PC-9 (cell line): ENCODE measurements at regions not wholly inside any gene's neighbourhood (a gene's known extent, or its start where the extent isn't known, plus 50 kb on each side); places are given as distances from the start of the nearest gene placed in this dataset.

Experiments
- BruUV-seq: library from RNA; stranded (reverse); fragments of 400-500 nt; replicated peaks from 2 replicates; lab custom pipeline; 2021; lab: Mats Ljungman, UMichigan
- CTCF ChIA-PET: fragments of 300-600 bp; sonication (Branson Sonifier 250); formaldehyde crosslinking; loops from one replicate; lab custom pipeline; 2022; ENCODE audit warnings: antibody characterized with exemption; lab: Charles Lee
- POLR2A ChIA-PET: fragments of 300-600 bp; sonication (Branson Sonifier 250); formaldehyde crosslinking; loops from one replicate; lab custom pipeline; 2022; ENCODE audit warnings: antibody characterized with exemption; ENCODE audit not compliant: unreplicated experiment; lab: Charles Lee
- DNase-seq, 2 experiments: peaks; one replicate each; pipeline versions ENCODE4 v3.0.0 to v3.0.0-alpha.2; 2015 to 2022; ENCODE audit warnings: mixed read lengths in 1 of 2
- H2AFZ ChIP-seq: fragments of 200-600 bp; sonication (generic); 2 replicates; pipeline ENCODE4 v1.8.1; 2017; ENCODE audit warnings: antibody characterized with exemption
- H3F3A ChIP-seq: fragments of 200-600 bp; sonication (generic); 2 replicates; pipeline ENCODE4 v1.8.1; 2017; ENCODE audit warnings: antibody characterized with exemption, mild to moderate bottlenecking, low read depth; ENCODE audit not compliant: insufficient read depth
- H3K27ac ChIP-seq: fragments of 200-600 bp; sonication (generic); 2 replicates; pipeline ENCODE4 v1.6.1; 2016; ENCODE audit warnings: mixed run types
- H3K27me3 ChIP-seq: fragments of 200-600 bp; sonication (generic); 2 replicates; pipeline ENCODE4 v1.6.1; 2016; ENCODE audit warnings: low read depth, mixed run types; ENCODE audit not compliant: insufficient read depth
- H3K36me3 ChIP-seq: fragments of 200-600 bp; sonication (generic); 2 replicates; pipeline ENCODE4 v1.6.1; 2016; ENCODE audit warnings: low read depth, mixed run types
- H3K4me1 ChIP-seq: fragments of 200-600 bp; sonication (generic); replicated peaks from 2 replicates; pipeline ENCODE4 v1.6.1; 2016; ENCODE audit warnings: mixed run types; ENCODE audit not compliant: insufficient read depth
- H3K4me2 ChIP-seq: fragments of 200-600 bp; sonication (generic); 2 replicates; pipeline ENCODE4 v1.6.1; 2017; ENCODE audit warnings: mixed run types
- H3K4me3 ChIP-seq: fragments of 200-600 bp; sonication (generic); 2 replicates; pipeline ENCODE4 v1.6.1; 2016; ENCODE audit warnings: mixed run types
- H3K79me2 ChIP-seq: fragments of 200-600 bp; sonication (generic); 2 replicates; pipeline ENCODE4 v1.6.1; 2017; ENCODE audit warnings: low read depth, mixed run types
- H3K9me2 ChIP-seq: fragments of 200-600 bp; sonication (generic); 2 replicates; pipeline ENCODE4 v1.8.1; 2017; ENCODE audit warnings: mild to moderate bottlenecking; ENCODE audit not compliant: insufficient read depth
- H3K9me3 ChIP-seq: fragments of 200-600 bp; sonication (generic); 2 replicates; pipeline ENCODE4 v1.8.1; 2016; ENCODE audit warnings: low read depth; ENCODE audit not compliant: insufficient read depth
- H4K20me1 ChIP-seq: fragments of 200-600 bp; sonication (generic); 2 replicates; pipeline ENCODE4 v1.8.1; 2017; ENCODE audit not compliant: insufficient read depth
- CTCF ChIP-seq: fragments of 200-600 bp; sonication (generic); conservative IDR thresholded peaks from 2 replicates; pipeline ENCODE4 v1.6.1; 2017; ENCODE audit warnings: mixed run types, antibody characterized with exemption, mild to moderate bottlenecking, moderate library complexity
- EZH2 ChIP-seq: fragments of 200-600 bp; sonication (generic); IDR thresholded peaks from 2 replicates; pipeline ENCODE4 v1.8.0; 2017; ENCODE audit warnings: antibody characterized with exemption, low read depth
- intact Hi-C: fragments of 100-400 bp; cut with micrococcal nuclease; formaldehyde crosslinking; loops from one replicate; pipeline ENCODE4 v1.10.0; 2022; ENCODE audit not compliant: unreplicated experiment

- Histone ChIP-seq H3K79me2 (no peaks in the 10 kb centered on the region), H3K27ac (no peak overlapping the region), H3K9me3 (no peaks in the 10 kb centered on the region), H3K9me2 (no peaks in the 10 kb centered on the region), H3K4me3 (no peak overlapping the region), H3K36me3 (no peaks in the 10 kb centered on the region), H3F3A (no peaks in the 10 kb centered on the region), H3K4me1 (no peaks in the 10 kb centered on the region), H3K27me3 (no peaks in the 10 kb centered on the region), H4K20me1 (no peaks in the 10 kb centered on the region), H3K4me2 (no peak overlapping the region), H2AFZ (no peak overlapping the region)
- TF ChIP-seq CTCF (no peak), EZH2 (no peak)
- ChIA-PET CTCF (no interaction called here), POLR2A (no interaction called here)
- intact Hi-C loops = no loop called here
- BruUV-seq = no TSS peak
- DNase-seq = no peak
Measured at GRCh38 chr12:23415180-23415579, 534.3 kb downstream of the SOX5 start.

GRCh38 chr12:23421556-23421955 lies 527.9 kb downstream of the SOX5 start:
- no peaks in the 10 kb centered on the region for H3K9me2 ChIP-seq
- no peaks in the 10 kb centered on the region for H4K20me1 ChIP-seq
- no peak overlapping the region for H2AFZ ChIP-seq
- no peak for TF ChIP-seq CTCF
- no peak for TF ChIP-seq EZH2
- H3K4me2 ChIP-seq = no peak overlapping the region
- H3K79me2 ChIP-seq = no peaks in the 10 kb centered on the region
- H3F3A ChIP-seq = no peaks in the 10 kb centered on the region
- no peaks in the 10 kb centered on the region for H3K9me3 ChIP-seq
- H3K4me3 ChIP-seq = no peak overlapping the region
- H3K27me3 ChIP-seq = no peaks in the 10 kb centered on the region; the same call in 1 of the 2 replicates
- no peak for DNase-seq
- intact Hi-C loops = no loop called here
- H3K4me1 ChIP-seq = no peaks in the 10 kb centered on the region
- no peak overlapping the region for H3K27ac ChIP-seq
- no TSS peak for BruUV-seq
- no peaks in the 10 kb centered on the region for H3K36me3 ChIP-seq
- CTCF ChIA-PET = no interaction called here
- POLR2A ChIA-PET = no interaction called here

GRCh38 chr12:23423097-23423687 lies 526.3 kb downstream of the SOX5 start:
- no peaks in the 10 kb centered on the region for H3F3A ChIP-seq
- H3K4me2 ChIP-seq = no peak overlapping the region
- BruUV-seq = no TSS peak
- H3K36me3 ChIP-seq = no peaks in the 10 kb centered on the region
- no peaks in the 10 kb centered on the region for H4K20me1 ChIP-seq
- H3K4me1 ChIP-seq = no peaks in the 10 kb centered on the region
- no peaks in the 10 kb centered on the region for H3K79me2 ChIP-seq
- POLR2A ChIA-PET = no interaction called here
- no peaks in the 10 kb centered on the region for H3K9me2 ChIP-seq
- TF ChIP-seq CTCF = no peak
- no peak for TF ChIP-seq EZH2
- H3K27me3 ChIP-seq = no peaks in the 10 kb centered on the region; the same call in 1 of the 2 replicates
- no peak overlapping the region for H3K4me3 ChIP-seq
- intact Hi-C loops = no loop called here
- no peak overlapping the region for H3K27ac ChIP-seq
- H3K9me3 ChIP-seq = no peaks in the 10 kb centered on the region
- no peak overlapping the region for H2AFZ ChIP-seq
- DNase-seq = no peak
- CTCF ChIA-PET = no interaction called here
